ENCODE measurements at regions not wholly inside any gene's neighbourhood (a gene's known extent, or its start where the extent isn't known, plus 50 kb on each side); places are given as distances from the start of the nearest gene placed in this dataset.

DNA sequence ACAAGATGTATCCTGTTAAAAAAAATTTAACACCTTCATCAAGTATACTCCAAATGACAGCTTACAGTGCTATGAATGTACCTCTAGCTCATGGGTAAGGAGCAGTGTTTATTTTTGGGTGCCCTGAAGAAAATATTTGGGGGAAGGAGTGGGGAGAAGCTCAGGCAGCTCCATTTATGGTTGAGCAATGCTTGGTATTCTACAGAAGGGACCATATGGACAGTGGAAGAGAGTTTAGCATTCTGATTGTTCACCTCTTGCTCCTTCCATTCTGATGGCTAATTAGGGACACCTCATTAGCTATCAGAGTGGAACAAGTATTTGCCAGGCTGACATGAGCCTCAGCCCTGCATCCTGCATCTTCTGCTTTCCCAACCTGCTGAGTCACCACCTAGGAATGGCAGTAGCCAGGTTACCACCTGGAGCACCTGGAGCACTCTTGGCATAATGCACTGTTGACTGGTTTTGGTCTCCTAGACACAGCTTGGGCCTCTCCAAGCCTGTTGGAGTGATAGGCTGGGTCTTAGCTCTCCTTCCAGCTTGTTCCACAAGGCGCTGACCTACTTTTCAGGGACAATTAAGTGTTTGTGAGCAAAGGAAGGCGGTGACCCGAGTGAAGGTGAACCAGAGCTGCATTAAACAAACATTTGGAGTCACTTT is 62.0 kb upstream of the MACF1 start:
- TF ChIP-seq, protein P1, sequence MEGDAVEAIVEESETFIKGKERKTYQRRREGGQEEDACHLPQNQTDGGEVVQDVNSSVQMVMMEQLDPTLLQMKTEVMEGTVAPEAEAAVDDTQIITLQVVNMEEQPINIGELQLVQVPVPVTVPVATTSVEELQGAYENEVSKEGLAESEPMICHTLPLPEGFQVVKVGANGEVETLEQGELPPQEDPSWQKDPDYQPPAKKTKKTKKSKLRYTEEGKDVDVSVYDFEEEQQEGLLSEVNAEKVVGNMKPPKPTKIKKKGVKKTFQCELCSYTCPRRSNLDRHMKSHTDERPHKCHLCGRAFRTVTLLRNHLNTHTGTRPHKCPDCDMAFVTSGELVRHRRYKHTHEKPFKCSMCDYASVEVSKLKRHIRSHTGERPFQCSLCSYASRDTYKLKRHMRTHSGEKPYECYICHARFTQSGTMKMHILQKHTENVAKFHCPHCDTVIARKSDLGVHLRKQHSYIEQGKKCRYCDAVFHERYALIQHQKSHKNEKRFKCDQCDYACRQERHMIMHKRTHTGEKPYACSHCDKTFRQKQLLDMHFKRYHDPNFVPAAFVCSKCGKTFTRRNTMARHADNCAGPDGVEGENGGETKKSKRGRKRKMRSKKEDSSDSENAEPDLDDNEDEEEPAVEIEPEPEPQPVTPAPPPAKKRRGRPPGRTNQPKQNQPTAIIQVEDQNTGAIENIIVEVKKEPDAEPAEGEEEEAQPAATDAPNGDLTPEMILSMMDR (IDR thresholded peaks at IDR 0.05), result no peak
- no peak for TF ChIP-seq ZFX (IDR thresholded peaks at IDR 0.05; ENCODE audit: borderline replicate concordance)
- H3K27ac ChIP-seq, result 0 out of 2 replicates have a peak overlapping the region, but pooled peaks have one; percentile 12

DNA sequence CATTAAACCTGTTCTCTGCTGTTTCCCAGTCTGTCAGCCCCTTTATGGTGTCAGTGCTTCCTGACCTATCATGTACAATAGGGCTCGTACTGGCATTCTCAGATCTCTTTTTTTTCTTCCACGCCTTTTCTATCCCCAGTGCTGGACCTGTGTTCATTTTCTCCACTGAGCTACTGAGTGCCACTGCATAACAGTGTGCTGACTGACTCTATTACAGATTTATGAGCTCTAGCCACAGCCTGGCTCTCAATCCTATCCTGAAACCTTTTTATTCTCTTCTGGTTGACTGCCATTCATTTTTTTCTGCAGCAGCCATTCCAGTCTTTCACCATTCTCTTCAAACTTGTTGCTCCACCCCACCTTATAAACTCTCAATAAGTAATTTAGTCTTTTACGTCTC is 59.6 kb upstream of the MACF1 start:
- H3K27ac ChIP-seq, result no peak overlapping the region
- TF ChIP-seq, protein P1 (IDR thresholded peaks at IDR 0.05), result no peak
- no peak for TF ChIP-seq ZFX (IDR thresholded peaks at IDR 0.05; ENCODE audit: borderline replicate concordance)

DNA sequence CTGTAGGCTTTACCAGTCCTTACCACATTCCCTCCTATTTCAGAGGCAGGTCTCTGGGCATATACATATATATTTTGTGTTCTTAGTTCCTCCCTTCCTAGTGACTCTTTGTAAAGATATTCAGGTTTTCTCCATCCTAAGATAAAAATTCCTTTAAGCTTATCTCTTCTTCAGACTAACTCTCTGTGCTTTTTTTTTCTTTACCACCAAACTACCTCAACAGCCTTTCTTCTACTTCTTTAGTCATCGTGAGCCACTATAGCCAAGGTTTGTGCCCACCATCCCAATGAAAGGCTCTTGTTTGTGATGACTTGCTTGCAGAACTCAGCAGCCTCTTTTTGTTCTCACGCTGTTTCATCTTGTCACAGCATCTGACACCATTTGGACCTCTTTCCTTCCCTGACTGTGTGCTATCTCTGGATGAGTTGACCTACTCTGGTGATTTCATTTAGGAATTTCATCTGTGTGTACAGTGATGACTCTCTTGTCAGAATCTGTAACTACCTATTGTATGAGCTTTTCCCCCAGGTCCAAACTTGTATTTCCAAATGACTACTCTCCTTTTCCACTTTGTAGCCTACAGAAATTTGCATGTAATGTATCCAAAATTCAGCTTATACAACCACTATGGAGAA is 59.0 kb upstream of the MACF1 start:
- TF ChIP-seq ZFX (IDR thresholded peaks at IDR 0.05; ENCODE audit: borderline replicate concordance), result no peak
- TF ChIP-seq, protein P1 (IDR thresholded peaks at IDR 0.05), result no peak
- H3K27ac ChIP-seq, result no peak overlapping the region

DNA sequence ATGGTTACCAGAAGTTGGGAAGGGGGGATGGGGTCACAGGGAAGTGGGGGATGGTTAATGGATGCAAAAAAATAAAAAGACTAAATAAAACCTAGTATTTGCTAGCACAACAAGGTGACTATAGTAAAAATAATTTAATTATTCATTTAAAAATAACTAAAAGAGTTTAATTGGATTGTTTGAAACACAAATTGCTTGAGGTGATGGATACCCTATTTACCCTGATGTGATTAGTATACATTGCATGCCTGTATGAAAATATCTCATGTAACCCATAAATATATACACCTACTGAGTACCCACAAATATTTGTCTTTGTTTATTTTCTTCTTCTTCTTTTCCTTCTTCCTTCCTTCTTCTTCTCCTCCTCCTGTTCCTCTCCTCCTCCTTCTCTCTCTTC is 57.8 kb upstream of the MACF1 start:
- no peak for TF ChIP-seq ZFX (IDR thresholded peaks at IDR 0.05; ENCODE audit: borderline replicate concordance)
- TF ChIP-seq, protein P1 (IDR thresholded peaks at IDR 0.05), result no peak
- no peak overlapping the region for H3K27ac ChIP-seq

DNA sequence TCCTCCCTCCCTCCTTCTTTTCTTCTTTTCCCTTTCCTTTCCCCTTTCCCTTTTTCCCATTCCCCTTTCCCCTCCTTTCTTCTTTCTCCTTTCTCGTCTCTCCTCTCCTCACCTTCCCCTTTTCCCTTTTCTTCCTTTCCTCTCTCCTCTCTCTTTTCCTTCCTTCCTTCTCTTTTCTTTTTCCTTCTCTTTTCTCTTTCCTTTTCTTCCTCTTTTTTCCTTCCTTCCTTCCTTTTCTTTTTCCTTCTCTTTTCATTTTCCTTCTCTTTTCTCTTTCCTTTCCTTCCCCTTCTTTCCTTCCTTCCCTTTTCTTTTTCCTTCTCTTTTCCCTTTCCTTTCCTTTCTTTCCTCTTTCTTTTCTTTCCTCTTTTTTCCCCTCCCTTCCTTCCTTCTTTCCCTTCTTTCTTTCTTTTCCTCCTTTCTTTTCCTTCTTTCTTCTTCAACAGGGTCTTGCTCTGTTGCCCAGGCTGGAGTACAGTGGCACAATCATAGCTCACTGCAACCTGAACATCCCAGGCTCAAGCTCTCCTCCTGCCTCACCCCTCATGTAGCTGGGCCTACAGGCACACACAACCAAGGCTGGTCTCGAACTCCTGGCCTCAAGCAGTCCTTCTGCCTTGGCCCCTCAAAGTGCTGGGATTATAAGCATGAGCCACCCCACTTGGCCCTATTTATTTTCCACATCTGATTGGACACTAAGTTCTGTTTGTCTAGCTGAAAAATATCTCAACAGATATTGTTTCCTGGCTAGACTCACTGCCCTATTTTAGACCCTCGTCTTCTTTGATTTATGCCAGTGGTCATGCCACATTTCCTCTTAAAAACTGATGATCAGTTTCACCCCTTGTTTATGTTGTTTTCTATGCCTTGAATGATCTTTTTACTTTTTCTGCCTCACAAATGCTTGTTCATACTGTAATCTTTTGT is 57.1 kb upstream of the MACF1 start:
- TF ChIP-seq ZFX (IDR thresholded peaks at IDR 0.05; ENCODE audit: borderline replicate concordance), result no peak
- TF ChIP-seq, protein P1 (IDR thresholded peaks at IDR 0.05), result no peak
- no peak overlapping the region for H3K27ac ChIP-seq

DNA sequence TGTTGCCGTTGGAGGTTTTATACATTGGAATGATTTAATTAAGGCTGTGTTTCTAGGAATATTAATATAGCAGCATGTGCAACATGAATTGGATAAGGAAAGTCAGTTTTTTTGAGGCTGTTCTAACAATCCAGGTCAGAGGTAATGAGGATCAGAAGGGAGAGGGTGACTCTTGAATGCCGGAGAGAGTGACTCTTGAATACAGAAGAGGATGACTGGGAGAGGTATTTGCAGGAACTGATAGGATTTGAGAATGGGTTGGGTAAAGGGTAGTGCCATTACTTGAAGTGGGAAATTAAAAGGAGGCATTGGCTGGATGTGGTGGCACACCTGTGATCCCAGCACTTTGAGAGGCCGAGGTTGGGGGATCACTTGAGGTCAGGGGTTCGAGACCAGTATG is 55.6 kb upstream of the MACF1 start:
- no peak overlapping the region for H3K27ac ChIP-seq

More for the DNA sequence above, 55.6 kb upstream of the MACF1 start:
- TF ChIP-seq, protein P1 (IDR thresholded peaks at IDR 0.05), result no peak
- no peak for TF ChIP-seq ZFX (IDR thresholded peaks at IDR 0.05; ENCODE audit: borderline replicate concordance)

All from 22Rv1 (cell line).